ENCODE measurements at regions not wholly inside any gene's neighbourhood (a gene's known extent, or its start where the extent isn't known, plus 50 kb on each side); places are given as distances from the start of the nearest gene placed in this dataset.

DNA sequence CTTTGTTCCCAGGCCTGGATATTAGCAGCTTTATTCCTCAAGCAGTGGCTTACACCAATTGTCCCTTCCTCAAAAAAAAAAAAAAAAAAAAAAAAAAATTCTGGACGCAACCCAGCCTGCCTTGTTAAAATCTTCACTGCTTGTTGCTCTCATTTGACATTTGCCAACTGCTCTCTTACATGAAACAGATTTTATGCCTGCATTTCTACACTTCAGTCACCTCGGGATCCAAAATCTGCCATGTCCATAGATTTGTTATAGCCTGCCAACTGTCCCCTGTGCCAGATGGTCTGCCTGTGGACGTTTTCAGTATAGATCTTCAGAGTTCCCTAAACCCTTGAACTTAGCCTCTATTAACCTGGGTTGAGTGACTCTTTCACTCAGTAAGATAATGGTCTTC, 651.5 kb downstream of the FSCB start:
- no peak for TF ChIP-seq CSDC2 (CRISPR knock-in tag; IDR thresholded peaks at IDR 0.05)
- TF ChIP-seq, protein P1, sequence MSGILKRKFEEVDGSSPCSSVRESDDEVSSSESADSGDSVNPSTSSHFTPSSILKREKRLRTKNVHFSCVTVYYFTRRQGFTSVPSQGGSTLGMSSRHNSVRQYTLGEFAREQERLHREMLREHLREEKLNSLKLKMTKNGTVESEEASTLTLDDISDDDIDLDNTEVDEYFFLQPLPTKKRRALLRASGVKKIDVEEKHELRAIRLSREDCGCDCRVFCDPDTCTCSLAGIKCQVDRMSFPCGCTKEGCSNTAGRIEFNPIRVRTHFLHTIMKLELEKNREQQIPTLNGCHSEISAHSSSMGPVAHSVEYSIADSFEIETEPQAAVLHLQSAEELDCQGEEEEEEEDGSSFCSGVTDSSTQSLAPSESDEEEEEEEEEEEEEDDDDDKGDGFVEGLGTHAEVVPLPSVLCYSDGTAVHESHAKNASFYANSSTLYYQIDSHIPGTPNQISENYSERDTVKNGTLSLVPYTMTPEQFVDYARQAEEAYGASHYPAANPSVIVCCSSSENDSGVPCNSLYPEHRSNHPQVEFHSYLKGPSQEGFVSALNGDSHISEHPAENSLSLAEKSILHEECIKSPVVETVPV (CRISPR knock-in tag; IDR thresholded peaks at IDR 0.05) = no peak
- no peak for TF ChIP-seq SNAI2 (CRISPR knock-in tag; IDR thresholded peaks at IDR 0.05)
- TF ChIP-seq, protein P2, sequence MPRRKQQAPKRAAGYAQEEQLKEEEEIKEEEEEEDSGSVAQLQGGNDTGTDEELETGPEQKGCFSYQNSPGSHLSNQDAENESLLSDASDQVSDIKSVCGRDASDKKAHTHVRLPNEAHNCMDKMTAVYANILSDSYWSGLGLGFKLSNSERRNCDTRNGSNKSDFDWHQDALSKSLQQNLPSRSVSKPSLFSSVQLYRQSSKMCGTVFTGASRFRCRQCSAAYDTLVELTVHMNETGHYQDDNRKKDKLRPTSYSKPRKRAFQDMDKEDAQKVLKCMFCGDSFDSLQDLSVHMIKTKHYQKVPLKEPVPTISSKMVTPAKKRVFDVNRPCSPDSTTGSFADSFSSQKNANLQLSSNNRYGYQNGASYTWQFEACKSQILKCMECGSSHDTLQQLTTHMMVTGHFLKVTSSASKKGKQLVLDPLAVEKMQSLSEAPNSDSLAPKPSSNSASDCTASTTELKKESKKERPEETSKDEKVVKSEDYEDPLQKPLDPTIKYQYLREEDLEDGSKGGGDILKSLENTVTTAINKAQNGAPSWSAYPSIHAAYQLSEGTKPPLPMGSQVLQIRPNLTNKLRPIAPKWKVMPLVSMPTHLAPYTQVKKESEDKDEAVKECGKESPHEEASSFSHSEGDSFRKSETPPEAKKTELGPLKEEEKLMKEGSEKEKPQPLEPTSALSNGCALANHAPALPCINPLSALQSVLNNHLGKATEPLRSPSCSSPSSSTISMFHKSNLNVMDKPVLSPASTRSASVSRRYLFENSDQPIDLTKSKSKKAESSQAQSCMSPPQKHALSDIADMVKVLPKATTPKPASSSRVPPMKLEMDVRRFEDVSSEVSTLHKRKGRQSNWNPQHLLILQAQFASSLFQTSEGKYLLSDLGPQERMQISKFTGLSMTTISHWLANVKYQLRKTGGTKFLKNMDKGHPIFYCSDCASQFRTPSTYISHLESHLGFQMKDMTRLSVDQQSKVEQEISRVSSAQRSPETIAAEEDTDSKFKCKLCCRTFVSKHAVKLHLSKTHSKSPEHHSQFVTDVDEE (CRISPR knock-in tag; IDR thresholded peaks at IDR 0.05) = no peak
- TF ChIP-seq, protein P3, sequence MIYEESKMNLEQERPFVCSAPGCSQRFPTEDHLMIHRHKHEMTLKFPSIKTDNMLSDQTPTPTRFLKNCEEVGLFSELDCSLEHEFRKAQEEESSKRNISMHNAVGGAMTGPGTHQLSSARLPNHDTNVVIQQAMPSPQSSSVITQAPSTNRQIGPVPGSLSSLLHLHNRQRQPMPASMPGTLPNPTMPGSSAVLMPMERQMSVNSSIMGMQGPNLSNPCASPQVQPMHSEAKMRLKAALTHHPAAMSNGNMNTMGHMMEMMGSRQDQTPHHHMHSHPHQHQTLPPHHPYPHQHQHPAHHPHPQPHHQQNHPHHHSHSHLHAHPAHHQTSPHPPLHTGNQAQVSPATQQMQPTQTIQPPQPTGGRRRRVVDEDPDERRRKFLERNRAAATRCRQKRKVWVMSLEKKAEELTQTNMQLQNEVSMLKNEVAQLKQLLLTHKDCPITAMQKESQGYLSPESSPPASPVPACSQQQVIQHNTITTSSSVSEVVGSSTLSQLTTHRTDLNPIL (CRISPR knock-in tag; IDR thresholded peaks at IDR 0.05; ENCODE audit: low read depth) = no peak
- no peak for TF ChIP-seq TCF4 (CRISPR knock-in tag; IDR thresholded peaks at IDR 0.05; ENCODE audit: borderline replicate concordance)
- TF ChIP-seq, protein P4, sequence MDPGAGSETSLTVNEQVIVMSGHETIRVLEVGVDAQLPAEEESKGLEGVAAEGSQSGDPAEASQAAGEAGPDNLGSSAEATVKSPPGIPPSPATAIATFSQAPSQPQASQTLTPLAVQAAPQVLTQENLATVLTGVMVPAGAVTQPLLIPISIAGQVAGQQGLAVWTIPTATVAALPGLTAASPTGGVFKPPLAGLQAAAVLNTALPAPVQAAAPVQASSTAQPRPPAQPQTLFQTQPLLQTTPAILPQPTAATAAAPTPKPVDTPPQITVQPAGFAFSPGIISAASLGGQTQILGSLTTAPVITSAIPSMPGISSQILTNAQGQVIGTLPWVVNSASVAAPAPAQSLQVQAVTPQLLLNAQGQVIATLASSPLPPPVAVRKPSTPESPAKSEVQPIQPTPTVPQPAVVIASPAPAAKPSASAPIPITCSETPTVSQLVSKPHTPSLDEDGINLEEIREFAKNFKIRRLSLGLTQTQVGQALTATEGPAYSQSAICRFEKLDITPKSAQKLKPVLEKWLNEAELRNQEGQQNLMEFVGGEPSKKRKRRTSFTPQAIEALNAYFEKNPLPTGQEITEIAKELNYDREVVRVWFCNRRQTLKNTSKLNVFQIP (CRISPR knock-in tag; IDR thresholded peaks at IDR 0.05; ENCODE audit: borderline replicate concordance, low read depth) = no peak
- TF ChIP-seq ZC3H10 (CRISPR knock-in tag; IDR thresholded peaks at IDR 0.05) = no peak
- no peak for TF ChIP-seq PPARA (CRISPR knock-in tag; IDR thresholded peaks at IDR 0.05; ENCODE audit: borderline replicate concordance)
- no peak for TF ChIP-seq ARNTL (CRISPR knock-in tag; IDR thresholded peaks at IDR 0.05; ENCODE audit: borderline replicate concordance, low read depth)
- no peak for TF ChIP-seq RARB (CRISPR knock-in tag; IDR thresholded peaks at IDR 0.05)
- TF ChIP-seq, protein P5, sequence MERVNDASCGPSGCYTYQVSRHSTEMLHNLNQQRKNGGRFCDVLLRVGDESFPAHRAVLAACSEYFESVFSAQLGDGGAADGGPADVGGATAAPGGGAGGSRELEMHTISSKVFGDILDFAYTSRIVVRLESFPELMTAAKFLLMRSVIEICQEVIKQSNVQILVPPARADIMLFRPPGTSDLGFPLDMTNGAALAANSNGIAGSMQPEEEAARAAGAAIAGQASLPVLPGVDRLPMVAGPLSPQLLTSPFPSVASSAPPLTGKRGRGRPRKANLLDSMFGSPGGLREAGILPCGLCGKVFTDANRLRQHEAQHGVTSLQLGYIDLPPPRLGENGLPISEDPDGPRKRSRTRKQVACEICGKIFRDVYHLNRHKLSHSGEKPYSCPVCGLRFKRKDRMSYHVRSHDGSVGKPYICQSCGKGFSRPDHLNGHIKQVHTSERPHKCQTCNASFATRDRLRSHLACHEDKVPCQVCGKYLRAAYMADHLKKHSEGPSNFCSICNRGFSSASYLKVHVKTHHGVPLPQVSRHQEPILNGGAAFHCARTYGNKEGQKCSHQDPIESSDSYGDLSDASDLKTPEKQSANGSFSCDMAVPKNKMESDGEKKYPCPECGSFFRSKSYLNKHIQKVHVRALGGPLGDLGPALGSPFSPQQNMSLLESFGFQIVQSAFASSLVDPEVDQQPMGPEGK (CRISPR knock-in tag; IDR thresholded peaks at IDR 0.05; ENCODE audit: borderline replicate concordance) = no peak
